ENCODE measurements at regions not wholly inside any gene's neighbourhood (a gene's known extent, or its start where the extent isn't known, plus 50 kb on each side); places are given as distances from the start of the nearest gene placed in this dataset.

GRCh38 chr22:27594020-27594419 is 207.5 kb downstream of the MN1 start:
- DNase-seq = no peak
- no peaks in the 10 kb centered on the region for H3K36me3 ChIP-seq (replicated peaks; ENCODE audit: insufficient read depth, low read length)
- H3K9me2 ChIP-seq (replicated peaks; ENCODE audit: insufficient read depth, low read length) = no peaks in the 10 kb centered on the region
- no peak overlapping the region for H3K4me2 ChIP-seq (ENCODE audit: low read depth, low read length)
- no peak overlapping the region for H3K9ac ChIP-seq (ENCODE audit: low read length)
- H3K27ac ChIP-seq (ENCODE audit: low read length) = no peak overlapping the region
- no peaks in the 10 kb centered on the region for H3K79me2 ChIP-seq (ENCODE audit: low read length)
- H2AFZ ChIP-seq (ENCODE audit: low read length) = no peak overlapping the region
- H3F3A ChIP-seq (ENCODE audit: insufficient read depth, low read length) = no peaks in the 10 kb centered on the region
- no peaks in the 10 kb centered on the region for H3K4me1 ChIP-seq (ENCODE audit: low read length)
- peaks cover 82% of the 10 kb centered on the region for H3K27me3 ChIP-seq (replicated peaks; ENCODE audit: insufficient read depth, low read length)
- TF ChIP-seq EZH2phosphoT487 (IDR thresholded peaks at IDR 0.05; ENCODE audit: low read length) = no peak
- no peak for TF ChIP-seq CTCF (IDR thresholded peaks at IDR 0.05; ENCODE audit: low read length)
- TF ChIP-seq EZH2 (optimal IDR thresholded peaks at IDR 0.05; ENCODE audit: low read depth, low read length) = no peak
- no peaks in the 10 kb centered on the region for H3K9me3 ChIP-seq (replicated peaks; ENCODE audit: insufficient read depth, low read length)
- no peak overlapping the region for H3K4me3 ChIP-seq (ENCODE audit: low read length)
- no peaks in the 10 kb centered on the region for H4K20me1 ChIP-seq (ENCODE audit: insufficient read depth, low read length)

- no peaks in the 10 kb centered on the region for H3K36me3 ChIP-seq (replicated peaks; ENCODE audit: insufficient read depth, low read length)
- H3K4me3 ChIP-seq (ENCODE audit: low read length) = no peak overlapping the region
- no peak overlapping the region for H3K9ac ChIP-seq (ENCODE audit: low read length)
- H4K20me1 ChIP-seq (ENCODE audit: insufficient read depth, low read length) = no peaks in the 10 kb centered on the region
- H3K4me1 ChIP-seq (ENCODE audit: low read length) = no peaks in the 10 kb centered on the region
- H3K4me2 ChIP-seq (ENCODE audit: low read depth, low read length) = no peak overlapping the region
- no peaks in the 10 kb centered on the region for H3F3A ChIP-seq (ENCODE audit: insufficient read depth, low read length)
- DNase-seq = no peak
- no peaks in the 10 kb centered on the region for H3K9me2 ChIP-seq (replicated peaks; ENCODE audit: insufficient read depth, low read length)
- H3K9me3 ChIP-seq (replicated peaks; ENCODE audit: insufficient read depth, low read length) = no peaks in the 10 kb centered on the region
- no peak overlapping the region for H3K27ac ChIP-seq (ENCODE audit: low read length)
- H2AFZ ChIP-seq (ENCODE audit: low read length) = no peak overlapping the region
- TF ChIP-seq CTCF (IDR thresholded peaks at IDR 0.05; ENCODE audit: low read length) = no peak
- TF ChIP-seq EZH2phosphoT487 (IDR thresholded peaks at IDR 0.05; ENCODE audit: low read length) = no peak
- no peak for TF ChIP-seq EZH2 (optimal IDR thresholded peaks at IDR 0.05; ENCODE audit: low read depth, low read length)
- H3K27me3 ChIP-seq (replicated peaks; ENCODE audit: insufficient read depth, low read length) = peaks cover 80% of the 10 kb centered on the region
- no peaks in the 10 kb centered on the region for H3K79me2 ChIP-seq (ENCODE audit: low read length)
These were observed 207.0 kb downstream of the MN1 start for GRCh38 chr22:27594474-27595134.

- H3K9me2 ChIP-seq (replicated peaks; ENCODE audit: insufficient read depth, low read length) = no peaks in the 10 kb centered on the region
- no peaks in the 10 kb centered on the region for H3K79me2 ChIP-seq (ENCODE audit: low read length)
- H3K36me3 ChIP-seq (replicated peaks; ENCODE audit: insufficient read depth, low read length) = no peaks in the 10 kb centered on the region
- H2AFZ ChIP-seq (ENCODE audit: low read length) = no peak overlapping the region
- no peaks in the 10 kb centered on the region for H3F3A ChIP-seq (ENCODE audit: insufficient read depth, low read length)
- no peak for DNase-seq
- H3K9me3 ChIP-seq (replicated peaks; ENCODE audit: insufficient read depth, low read length) = no peaks in the 10 kb centered on the region
- H3K4me1 ChIP-seq (ENCODE audit: low read length) = no peaks in the 10 kb centered on the region
- TF ChIP-seq EZH2phosphoT487 (IDR thresholded peaks at IDR 0.05; ENCODE audit: low read length) (no peak), EZH2 (optimal IDR thresholded peaks at IDR 0.05; ENCODE audit: low read depth, low read length) (no peak), CTCF (IDR thresholded peaks at IDR 0.05; ENCODE audit: low read length) (no peak)
- H3K27ac ChIP-seq (ENCODE audit: low read length) = no peak overlapping the region
- H3K27me3 ChIP-seq (replicated peaks; ENCODE audit: insufficient read depth, low read length) = peaks cover 81% of the 10 kb centered on the region
- no peaks in the 10 kb centered on the region for H4K20me1 ChIP-seq (ENCODE audit: insufficient read depth, low read length)
- H3K4me3 ChIP-seq (ENCODE audit: low read length) = no peak overlapping the region
- no peak overlapping the region for H3K4me2 ChIP-seq (ENCODE audit: low read depth, low read length)
- H3K9ac ChIP-seq (ENCODE audit: low read length) = no peak overlapping the region
These were observed 205.3 kb downstream of the MN1 start for GRCh38 chr22:27596133-27596870.

Data from MM.1S (cell line).